Tibial nerve (tissue), 4 donors: ENCODE measurements at regions not wholly inside any gene's neighbourhood (a gene's known extent, or its start where the extent isn't known, plus 50 kb on each side); places are given as distances from the start of the nearest gene placed in this dataset.

Source experiments
- DNase-seq, 2 donors: peaks; one replicate each; pipeline ENCODE4 v3.0.0-alpha.2; 2019; ENCODE audit warnings: low spot score in 2 of 2
- H3K27ac ChIP-seq, 4 donors: fragments of 200-600 bp; sonication (generic) in 3 of 4; one replicate each; pipeline ENCODE4 v1.5.1; 2017 to 2019; ENCODE audit warnings: mild to moderate bottlenecking in 1 of 4
- H3K27me3 ChIP-seq, 2 donors: fragments of 200-600 bp; sonication (generic) in 1 of 2; one replicate each; pipeline versions ENCODE4 v1.5.1 to v1.6.0; 2017 to 2019
- H3K36me3 ChIP-seq, 3 donors: fragments of 200-600 bp; sonication (generic); one replicate each; pipeline ENCODE4 v1.5.1; 2018 to 2019
- H3K4me1 ChIP-seq, 4 donors: fragments of 200-600 bp; sonication (generic) in 3 of 4; one replicate each; pipeline ENCODE4 v1.5.1; 2017 to 2019
- H3K4me3 ChIP-seq, 4 donors: fragments of 200-600 bp; sonication (generic) in 3 of 4; one replicate each; pipeline ENCODE4 v1.5.1; 2017 to 2019; ENCODE audit warnings: mild to moderate bottlenecking in 1 of 4, moderate library complexity in 1 of 4
- H3K9me3 ChIP-seq, 4 donors: fragments of 200-600 bp; sonication (generic) in 3 of 4; one replicate each; pipeline ENCODE4 v1.5.1; 2017 to 2019
- CTCF ChIP-seq, 5 experiments: fragments of 200-600 bp in 3 of 5; fragments of 450-650 bp in 2 of 5; sonication (generic) in 3 of 5; IDR thresholded peaks; one replicate each; pipeline ENCODE4 v1.5.1; 2016 to 2019; ENCODE audit warnings: antibody characterized with exemption in 5 of 5, mild to moderate bottlenecking in 3 of 5, moderate library complexity in 2 of 5
- EP300 ChIP-seq, 2 donors: sonication (generic); formaldehyde crosslinking; IDR thresholded peaks; one replicate each; pipeline ENCODE4 v1.6.1; 2017; ENCODE audit warnings: antibody characterized with exemption in 2 of 2, mild to moderate bottlenecking in 1 of 2
- POLR2A ChIP-seq, 2 donors: fragments of 450-650 bp; IDR thresholded peaks; one replicate each; pipeline ENCODE4 v1.6.1; 2017; ENCODE audit warnings: antibody characterized with exemption in 2 of 2, mild to moderate bottlenecking in 2 of 2, moderate library complexity in 2 of 2
- WGBS, 2 donors: methylation state at CpG; one replicate each; pipeline ENCODE4 v1.1.5; 2018; 5-methylcytosine and 5-hydroxymethylcytosine counted together

- WGBS, 2 donors, result 71 to 76% methylated on average over 3 of the region's 3 CpGs
- no peaks in the 10 kb centered on the region for H3K4me1 ChIP-seq
- H3K4me3 ChIP-seq, result no peak overlapping the region
- H3K9me3 ChIP-seq, result no peaks in the 10 kb centered on the region
- no peak for DNase-seq
- TF ChIP-seq EP300 (IDR thresholded peaks at IDR 0.05) (no peak), POLR2A (IDR thresholded peaks at IDR 0.05) (no peak), CTCF (IDR thresholded peaks at IDR 0.05) (no peak)
- H3K36me3 ChIP-seq, result no peaks in the 10 kb centered on the region
- H3K27ac ChIP-seq, result no peak overlapping the region
- no peaks in the 10 kb centered on the region for H3K27me3 ChIP-seq
These were observed 563.8 kb downstream of the TLE1 start for GRCh38 chr9:81125446-81126092.

- no peak overlapping the region for H3K4me3 ChIP-seq
- H3K27me3 ChIP-seq, result no peaks in the 10 kb centered on the region
- WGBS, 2 donors, result 88 to 89% methylated on average over 3 of the region's 3 CpGs
- H3K27ac ChIP-seq, result no peak overlapping the region
- no peaks in the 10 kb centered on the region for H3K36me3 ChIP-seq
- DNase-seq, result no peak
- no peak for TF ChIP-seq CTCF (IDR thresholded peaks at IDR 0.05)
- TF ChIP-seq EP300 (IDR thresholded peaks at IDR 0.05), result no peak
- no peak for TF ChIP-seq POLR2A (IDR thresholded peaks at IDR 0.05)
- H3K9me3 ChIP-seq, result no peaks in the 10 kb centered on the region
- no peaks in the 10 kb centered on the region for H3K4me1 ChIP-seq
These were observed 565.8 kb downstream of the TLE1 start for GRCh38 chr9:81123526-81123925.

- WGBS, 2 donors, result 85% methylated on average over 2 of the region's 2 CpGs; no CpG with 5 or more reads in 1 of the 2 donors
- Histone ChIP-seq H3K9me3 (no peaks in the 10 kb centered on the region), H3K36me3 (no peaks in the 10 kb centered on the region), H3K27me3 (no peaks in the 10 kb centered on the region), H3K27ac (no peak overlapping the region), H3K4me1 (no peaks in the 10 kb centered on the region), H3K4me3 (no peak overlapping the region)
- TF ChIP-seq POLR2A (IDR thresholded peaks at IDR 0.05), result no peak
- TF ChIP-seq EP300 (IDR thresholded peaks at IDR 0.05), result no peak
- no peak for TF ChIP-seq CTCF (IDR thresholded peaks at IDR 0.05)
- DNase-seq, result no peak
These were observed 566.6 kb downstream of the TLE1 start for GRCh38 chr9:81122749-81123148.

GRCh38 chr9:81119591-81119990, 569.8 kb downstream of the TLE1 start:
- 52 to 55% methylated on average over 1 of the region's 1 CpG for WGBS, 2 donors
- no peak overlapping the region for H3K4me3 ChIP-seq
- H3K9me3 ChIP-seq, result no peaks in the 10 kb centered on the region
- H3K27me3 ChIP-seq, result no peaks in the 10 kb centered on the region
- H3K36me3 ChIP-seq, result no peaks in the 10 kb centered on the region
- no peak for DNase-seq
- peaks cover 0 to 7% (median 1%) of the 10 kb centered on the region in 4 donors for H3K4me1 ChIP-seq
- no peak for TF ChIP-seq CTCF (IDR thresholded peaks at IDR 0.05)
- TF ChIP-seq EP300 (IDR thresholded peaks at IDR 0.05), result no peak
- TF ChIP-seq POLR2A (IDR thresholded peaks at IDR 0.05), result no peak
- H3K27ac ChIP-seq, result no peak overlapping the region

- H3K27ac ChIP-seq, result no peak overlapping the region
- no peaks in the 10 kb centered on the region for H3K9me3 ChIP-seq
- H3K36me3 ChIP-seq, result no peaks in the 10 kb centered on the region
- no peak for TF ChIP-seq POLR2A (IDR thresholded peaks at IDR 0.05)
- H3K4me3 ChIP-seq, result no peak overlapping the region
- H3K27me3 ChIP-seq, result no peaks in the 10 kb centered on the region
- DNase-seq, result no peak
- H3K4me1 ChIP-seq, result peaks cover 0 to 7% (median 1%) of the 10 kb centered on the region in 4 donors
- 94 to 96% methylated on average over 1 of the region's 1 CpG for WGBS, 2 donors
These were observed 570.9 kb downstream of the TLE1 start for GRCh38 chr9:81118416-81118815.
